DOHH2 (cell line): ENCODE measurements at regions not wholly inside any gene's neighbourhood (a gene's known extent, or its start where the extent isn't known, plus 50 kb on each side); places are given as distances from the start of the nearest gene placed in this dataset.

Source experiments
- H3F3A ChIP-seq: fragments of 200-600 bp; sonication (generic), shearing (Covaris generic); 2 replicates; pipeline ENCODE4 v1.6.0; 2016; ENCODE audit warnings: antibody characterized with exemption, mild to moderate bottlenecking; ENCODE audit not compliant: control insufficient read depth, insufficient read depth
- H3K27ac ChIP-seq: fragments of 200-600 bp; sonication (generic); 2 replicates; pipeline ENCODE4 v1.5.1; 2014; ENCODE audit warnings: low read depth, mild to moderate bottlenecking, low read length, moderate library complexity
- H3K27me3 ChIP-seq: fragments of 200-600 bp; sonication (generic); 2 replicates; pipeline ENCODE4 v1.6.1; 2014; ENCODE audit warnings: mild to moderate bottlenecking, low read length, mixed read lengths; ENCODE audit not compliant: control insufficient read depth
- H3K36me3 ChIP-seq: fragments of 200-600 bp; sonication (generic); 2 replicates; pipeline ENCODE4 v1.6.1; 2014; ENCODE audit warnings: mild to moderate bottlenecking, low read length, moderate library complexity, mixed read lengths; ENCODE audit not compliant: control insufficient read depth
- H3K4me1 ChIP-seq: fragments of 200-600 bp; sonication (generic); 2 replicates; pipeline ENCODE4 v1.6.1; 2014; ENCODE audit warnings: mild to moderate bottlenecking, low read length, mixed read lengths; ENCODE audit not compliant: control insufficient read depth
- H3K4me2 ChIP-seq: fragments of 200-600 bp; sonication (generic); 2 replicates; pipeline ENCODE4 v1.6.0; 2014; ENCODE audit warnings: mild to moderate bottlenecking, low read length, moderate library complexity
- H3K4me3 ChIP-seq: fragments of 200-600 bp; sonication (generic); 2 replicates; pipeline ENCODE4 v1.5.1; 2014; ENCODE audit warnings: mild to moderate bottlenecking, low read length, mixed read lengths
- H3K79me2 ChIP-seq: fragments of 200-600 bp; sonication (generic); 2 replicates; pipeline ENCODE4 v1.6.1; 2014; ENCODE audit warnings: mild to moderate bottlenecking, low read length, mixed read lengths; ENCODE audit not compliant: control insufficient read depth
- H3K9me2 ChIP-seq: fragments of 200-600 bp; sonication (generic); replicated peaks from 2 replicates; pipeline ENCODE4 v1.6.1; 2014; ENCODE audit warnings: mild to moderate bottlenecking, low read length, mixed read lengths; ENCODE audit not compliant: control insufficient read depth
- H3K9me3 ChIP-seq: fragments of 200-600 bp; sonication (generic); 2 replicates; pipeline ENCODE4 v1.6.1; 2014; ENCODE audit warnings: antibody characterized with exemption, low read length, mixed read lengths; ENCODE audit not compliant: control insufficient read depth, insufficient read depth
- H4K20me1 ChIP-seq: fragments of 200-600 bp; sonication (generic); 2 replicates; pipeline ENCODE4 v1.6.0; 2014; ENCODE audit warnings: low read depth, mild to moderate bottlenecking, antibody characterized with exemption, low read length, moderate library complexity; ENCODE audit not compliant: control insufficient read depth, insufficient read depth
- EZH2phosphoT487 ChIP-seq: fragments of 200-600 bp; sonication (generic); IDR thresholded peaks from 2 replicates; pipeline ENCODE4 v1.6.1; 2017; ENCODE audit warnings: borderline replicate concordance, mild to moderate bottlenecking, antibody characterized with exemption, low read length, moderate library complexity, mixed read lengths
- TF ChIP-seq, protein P1 (sequence below): fragments of 200-600 bp; sonication (generic); IDR thresholded peaks from one replicate; pipeline ENCODE4 v1.5.1; 2014; ENCODE audit warnings: antibody characterized with exemption, mild to moderate bottlenecking, low read depth, low read length; ENCODE audit not compliant: poor library complexity, severe bottlenecking

DNA sequence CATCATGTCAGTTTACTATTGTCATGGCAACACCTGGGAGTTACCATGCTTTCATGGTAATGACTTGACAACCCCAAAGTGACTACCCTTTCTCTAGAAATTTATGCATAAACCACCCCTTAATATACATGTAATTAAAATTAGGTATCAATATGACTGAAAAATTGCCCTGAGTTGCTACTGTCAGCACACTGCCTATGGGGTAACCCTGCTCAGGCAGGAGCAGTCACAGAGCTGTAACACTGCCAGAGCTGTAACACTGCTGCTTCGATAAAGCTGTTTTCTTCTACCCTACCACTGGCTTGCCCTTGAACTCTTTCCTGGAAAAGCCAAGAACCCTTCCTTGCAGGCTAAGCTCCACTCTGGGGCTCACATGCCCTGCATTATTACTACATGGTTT lies 95.5 kb upstream of the SYT4 start:
- H3K36me3 ChIP-seq, result no peaks in the 10 kb centered on the region

GRCh38 chr18:43380104-43380672 lies 102.9 kb upstream of the SYT4 start:
- H3K36me3 ChIP-seq, result no peaks in the 10 kb centered on the region
- H3K9me3 ChIP-seq, result no peaks in the 10 kb centered on the region
- TF ChIP-seq, protein P1, sequence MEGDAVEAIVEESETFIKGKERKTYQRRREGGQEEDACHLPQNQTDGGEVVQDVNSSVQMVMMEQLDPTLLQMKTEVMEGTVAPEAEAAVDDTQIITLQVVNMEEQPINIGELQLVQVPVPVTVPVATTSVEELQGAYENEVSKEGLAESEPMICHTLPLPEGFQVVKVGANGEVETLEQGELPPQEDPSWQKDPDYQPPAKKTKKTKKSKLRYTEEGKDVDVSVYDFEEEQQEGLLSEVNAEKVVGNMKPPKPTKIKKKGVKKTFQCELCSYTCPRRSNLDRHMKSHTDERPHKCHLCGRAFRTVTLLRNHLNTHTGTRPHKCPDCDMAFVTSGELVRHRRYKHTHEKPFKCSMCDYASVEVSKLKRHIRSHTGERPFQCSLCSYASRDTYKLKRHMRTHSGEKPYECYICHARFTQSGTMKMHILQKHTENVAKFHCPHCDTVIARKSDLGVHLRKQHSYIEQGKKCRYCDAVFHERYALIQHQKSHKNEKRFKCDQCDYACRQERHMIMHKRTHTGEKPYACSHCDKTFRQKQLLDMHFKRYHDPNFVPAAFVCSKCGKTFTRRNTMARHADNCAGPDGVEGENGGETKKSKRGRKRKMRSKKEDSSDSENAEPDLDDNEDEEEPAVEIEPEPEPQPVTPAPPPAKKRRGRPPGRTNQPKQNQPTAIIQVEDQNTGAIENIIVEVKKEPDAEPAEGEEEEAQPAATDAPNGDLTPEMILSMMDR, result no peak
- no peak for TF ChIP-seq EZH2phosphoT487
- no peaks in the 10 kb centered on the region for H3K9me2 ChIP-seq
- H4K20me1 ChIP-seq, result no peaks in the 10 kb centered on the region
- H3K27ac ChIP-seq, result no peak overlapping the region
- no peaks in the 10 kb centered on the region for H3F3A ChIP-seq
- H3K27me3 ChIP-seq, result no peaks in the 10 kb centered on the region
- no peaks in the 10 kb centered on the region for H3K4me1 ChIP-seq
- no peak overlapping the region for H3K4me2 ChIP-seq
- H3K79me2 ChIP-seq, result no peaks in the 10 kb centered on the region
- no peak overlapping the region for H3K4me3 ChIP-seq

More for the DNA sequence above, 95.5 kb upstream of the SYT4 start:
- H3F3A ChIP-seq, result no peaks in the 10 kb centered on the region
- H3K4me3 ChIP-seq, result no peak overlapping the region
- no peak overlapping the region for H3K4me2 ChIP-seq
- no peaks in the 10 kb centered on the region for H3K9me3 ChIP-seq
- no peaks in the 10 kb centered on the region for H4K20me1 ChIP-seq
- H3K9me2 ChIP-seq, result no peaks in the 10 kb centered on the region
- no peak for TF ChIP-seq EZH2phosphoT487
- TF ChIP-seq, protein P1, result no peak
- no peaks in the 10 kb centered on the region for H3K27me3 ChIP-seq
- no peak overlapping the region for H3K27ac ChIP-seq
- no peaks in the 10 kb centered on the region for H3K79me2 ChIP-seq
- H3K4me1 ChIP-seq, result no peaks in the 10 kb centered on the region

DNA sequence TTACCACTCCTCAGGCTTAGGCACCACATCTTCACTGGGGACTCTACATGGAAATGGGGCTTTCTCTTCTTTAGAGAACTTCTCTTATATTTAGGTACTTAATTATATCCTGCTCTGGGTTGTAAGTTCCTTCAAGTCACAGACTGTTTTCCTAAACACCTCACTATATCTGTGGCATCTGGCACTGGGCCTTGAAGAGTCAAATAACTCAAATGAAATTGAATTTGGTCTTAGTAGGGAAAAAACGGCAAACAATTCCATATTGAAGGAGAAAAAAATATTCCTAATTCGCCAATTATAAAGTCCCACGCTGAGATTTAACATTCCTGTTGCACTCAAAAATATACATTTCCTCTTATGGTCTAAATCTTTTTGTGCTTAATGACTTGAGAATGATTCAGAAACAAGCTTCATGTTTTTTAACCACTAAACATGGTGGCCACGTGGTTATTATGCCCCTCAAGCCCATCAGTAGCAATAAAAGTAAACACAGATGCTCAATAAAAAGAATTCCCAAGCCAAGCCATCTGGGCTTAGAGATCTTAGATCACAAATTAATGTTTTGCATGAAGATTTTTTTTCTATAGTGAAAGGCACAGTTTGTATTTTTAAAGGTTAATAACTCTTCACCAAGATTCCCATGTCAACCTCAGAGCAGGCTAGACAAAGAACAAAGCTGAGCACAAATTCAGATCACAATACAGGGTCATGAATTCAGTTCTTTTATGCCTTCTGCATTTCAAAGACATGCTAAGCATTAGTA lies 105.5 kb upstream of the SYT4 start:
- no peaks in the 10 kb centered on the region for H3K79me2 ChIP-seq
- no peak overlapping the region for H3K4me2 ChIP-seq
- H3F3A ChIP-seq, result no peaks in the 10 kb centered on the region
- H3K4me3 ChIP-seq, result no peak overlapping the region
- no peaks in the 10 kb centered on the region for H3K27me3 ChIP-seq
- no peaks in the 10 kb centered on the region for H3K4me1 ChIP-seq
- no peaks in the 10 kb centered on the region for H3K9me2 ChIP-seq
- H4K20me1 ChIP-seq, result no peaks in the 10 kb centered on the region
- H3K9me3 ChIP-seq, result no peaks in the 10 kb centered on the region
- no peaks in the 10 kb centered on the region for H3K36me3 ChIP-seq
- H3K27ac ChIP-seq, result no peak overlapping the region
- no peak for TF ChIP-seq EZH2phosphoT487
- TF ChIP-seq, protein P1, result no peak
